Suprapubic skin (tissue), 4 donors: ENCODE measurements at regions not wholly inside any gene's neighbourhood (a gene's known extent, or its start where the extent isn't known, plus 50 kb on each side); places are given as distances from the start of the nearest gene placed in this dataset.

Source experiments
- CTCF ChIP-seq, 2 donors: fragments of 200-600 bp in 1 of 2; fragments of 450-650 bp in 1 of 2; sonication (generic) in 1 of 2; IDR thresholded peaks; one replicate each; pipeline ENCODE4 v1.5.1; 2016 to 2019; ENCODE audit warnings: antibody characterized with exemption in 2 of 2, mild to moderate bottlenecking in 1 of 2, moderate library complexity in 1 of 2
- POLR2A ChIP-seq, 2 donors: fragments of 450-650 bp; IDR thresholded peaks; one replicate each; pipeline ENCODE4 v1.6.1; 2017; ENCODE audit warnings: antibody characterized with exemption in 2 of 2, mild to moderate bottlenecking in 2 of 2, moderate library complexity in 2 of 2
- POLR2AphosphoS5 ChIP-seq, 3 donors: sonication (generic); formaldehyde crosslinking; IDR thresholded peaks; one replicate each; pipeline ENCODE4 v1.6.1; 2017; ENCODE audit warnings: antibody characterized with exemption in 3 of 3

GRCh38 chr5:88399561-88399960 is 130.9 kb upstream of the TMEM161B start:
- TF ChIP-seq POLR2AphosphoS5 (IDR thresholded peaks at IDR 0.05) (no peak), POLR2A (IDR thresholded peaks at IDR 0.05) (no peak), CTCF (IDR thresholded peaks at IDR 0.05) (no peak)
